HG03558 (cell line): ENCODE measurements at regions not wholly inside any gene's neighbourhood (a gene's known extent, or its start where the extent isn't known, plus 50 kb on each side); places are given as distances from the start of the nearest gene placed in this dataset.

Experiments
- ATAC-seq: cut with Tn5 transposase; IDR thresholded peaks from one replicate; pipeline ENCODE4 v1.9.1; 2021; ENCODE audit warnings: moderate number of reproducible peaks; ENCODE audit not compliant: unreplicated experiment; ENCODE audit errors: extremely low read depth

DNA sequence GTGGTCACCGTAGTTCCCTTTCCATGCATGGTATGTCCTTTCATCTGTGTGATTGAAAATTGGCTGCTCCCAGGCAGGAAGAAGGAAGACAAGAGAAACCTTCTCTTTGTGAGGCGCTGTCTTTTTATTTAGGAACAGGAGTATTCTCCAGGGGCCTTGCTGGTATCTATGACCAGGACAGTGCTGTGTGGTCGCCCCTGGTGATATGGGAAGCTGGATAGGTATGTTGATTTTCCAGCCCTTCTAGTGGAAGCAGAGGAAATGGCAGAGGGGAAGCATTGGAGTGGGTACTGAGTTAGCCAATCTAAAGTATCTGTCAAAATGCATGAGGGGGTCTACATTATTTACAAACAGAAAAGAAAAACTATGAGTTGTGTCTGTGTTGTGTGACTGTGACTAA, 226.6 kb downstream of the MTX2 start:
- no peak for ATAC-seq

DNA sequence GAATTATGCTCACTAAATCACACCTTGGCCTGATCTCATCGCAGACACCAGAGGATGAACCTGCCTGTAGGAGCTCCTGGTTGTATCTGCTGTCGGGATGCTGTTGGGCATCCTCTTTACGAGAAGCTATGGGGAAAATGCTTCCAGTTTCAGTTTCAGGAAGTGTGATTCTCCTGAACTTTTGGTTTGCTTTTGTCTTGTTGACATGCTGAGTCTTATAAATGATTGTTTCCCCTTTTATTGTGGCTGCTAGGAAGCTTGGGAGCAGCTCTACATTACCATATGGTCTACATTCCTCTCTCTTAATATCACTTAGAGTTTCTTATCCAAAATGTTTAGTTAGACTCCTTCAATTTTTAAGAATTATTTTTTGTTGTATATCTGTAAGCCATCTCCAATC, 227.5 kb downstream of the MTX2 start:
- ATAC-seq = no peak

DNA sequence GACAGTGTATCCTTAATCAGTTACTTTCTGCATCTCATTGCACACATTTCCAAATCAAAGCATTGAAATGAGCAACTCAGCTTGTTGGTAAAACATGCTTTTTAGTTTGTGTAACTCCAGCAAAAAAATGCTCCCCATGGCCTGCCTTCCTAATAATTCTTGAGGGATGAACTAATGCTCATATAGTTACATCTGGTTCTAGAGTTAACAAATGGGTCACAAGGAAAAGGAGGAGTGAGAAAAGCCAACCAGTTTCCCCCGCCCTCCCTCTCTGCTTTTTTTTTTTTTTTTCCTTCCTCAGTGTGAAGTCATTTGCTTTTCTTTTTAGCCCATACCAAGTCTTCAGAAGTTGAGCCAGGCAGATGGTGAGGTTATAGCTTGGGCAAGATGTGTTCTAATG, 231.7 kb downstream of the MTX2 start:
- no peak for ATAC-seq

DNA sequence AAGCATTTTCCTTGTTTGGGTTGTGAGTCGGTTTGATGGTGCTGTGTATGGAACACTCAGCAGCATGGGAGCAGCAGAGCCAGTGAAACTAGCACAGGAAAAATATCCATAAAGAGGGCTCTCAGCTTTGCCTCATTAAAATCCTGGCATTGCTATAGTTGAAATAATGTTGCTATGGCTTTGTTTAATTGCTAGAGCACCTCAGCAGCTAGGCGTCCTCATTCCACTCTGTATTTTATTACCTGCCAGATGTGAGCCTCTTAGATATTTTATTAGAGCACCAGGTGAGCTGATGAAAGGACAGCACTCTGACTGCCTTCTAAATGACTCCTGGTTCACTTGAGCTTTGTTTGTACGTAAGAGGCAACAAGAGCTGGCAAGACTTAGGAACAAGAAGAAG, 232.4 kb downstream of the MTX2 start:
- ATAC-seq = no peak

DNA sequence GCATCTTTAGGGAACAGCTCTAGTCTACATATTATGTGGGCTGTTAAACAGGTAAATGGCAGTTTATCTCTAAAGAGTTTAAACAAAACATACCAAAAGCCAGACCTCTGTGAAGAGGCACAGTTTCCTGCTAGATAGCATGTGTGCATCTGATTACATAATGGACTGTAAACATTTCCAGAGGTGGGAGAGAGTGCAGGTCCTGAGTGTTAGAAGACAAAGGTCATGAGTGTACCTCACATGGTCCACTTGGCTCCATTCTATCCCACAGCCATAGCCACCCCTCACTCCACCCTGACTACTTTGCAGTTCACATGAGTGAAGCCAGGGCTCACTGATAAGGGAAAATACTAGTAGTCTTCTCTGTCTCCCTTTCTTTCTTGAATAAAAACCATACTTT, 233.4 kb downstream of the MTX2 start:
- ATAC-seq = no peak

DNA sequence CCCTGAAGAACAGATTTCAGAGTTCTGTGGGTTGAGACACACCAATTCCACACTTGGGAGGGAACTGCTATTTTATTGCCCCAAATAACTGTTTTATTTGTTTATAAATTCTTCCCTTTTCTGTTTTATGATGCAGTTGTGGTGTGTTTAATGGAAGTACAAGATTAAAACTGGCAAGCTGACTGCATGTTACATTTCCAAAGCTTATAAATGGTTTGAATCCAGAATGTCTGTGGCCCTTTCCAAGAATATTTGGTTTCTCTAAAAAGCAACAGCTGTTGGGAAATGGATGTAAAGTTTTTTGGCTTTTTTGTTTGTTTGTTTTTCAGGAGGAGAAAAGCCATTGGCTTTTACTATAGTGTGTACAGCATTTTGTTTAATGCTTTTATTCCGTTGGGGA, 234.5 kb downstream of the MTX2 start:
- ATAC-seq = no peak

DNA sequence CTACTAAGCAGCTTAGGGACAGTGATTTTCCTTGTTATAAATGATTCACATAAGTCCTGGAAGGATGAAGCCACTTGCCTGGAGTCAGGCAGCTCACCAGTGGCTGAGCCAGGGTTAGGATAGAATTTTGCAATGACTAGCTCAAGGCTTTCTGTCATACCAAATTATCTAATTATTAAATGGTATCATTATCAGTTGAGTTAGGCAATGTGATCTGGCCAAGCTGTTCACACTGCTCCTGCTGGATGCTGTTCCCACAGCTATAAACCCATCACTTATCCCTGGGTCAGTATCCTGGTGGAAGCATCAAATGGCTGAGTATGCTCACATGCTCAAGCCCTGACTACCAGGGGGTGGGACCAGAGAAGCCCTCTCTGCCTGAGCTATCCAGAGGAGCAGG, 235.2 kb downstream of the MTX2 start:
- no peak for ATAC-seq

DNA sequence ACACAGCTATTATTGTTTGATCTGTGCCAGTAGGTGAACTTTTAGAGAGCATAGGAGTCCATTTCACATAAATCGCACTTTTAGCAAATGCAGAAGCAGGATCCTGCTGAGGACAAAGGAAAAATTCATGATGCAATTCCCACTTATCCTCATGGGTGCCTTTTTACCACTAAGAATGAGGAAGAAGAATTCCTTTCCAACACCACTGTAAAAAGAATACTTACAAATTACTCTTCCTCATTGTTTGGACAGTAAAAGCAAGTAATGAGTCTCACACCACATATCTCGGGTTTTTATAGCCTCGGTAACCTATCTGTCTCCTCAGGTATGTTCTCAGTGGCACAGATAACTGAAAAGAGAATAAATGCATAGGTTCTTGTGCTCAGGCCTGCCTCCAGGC, 238.5 kb downstream of the MTX2 start:
- no peak for ATAC-seq

DNA sequence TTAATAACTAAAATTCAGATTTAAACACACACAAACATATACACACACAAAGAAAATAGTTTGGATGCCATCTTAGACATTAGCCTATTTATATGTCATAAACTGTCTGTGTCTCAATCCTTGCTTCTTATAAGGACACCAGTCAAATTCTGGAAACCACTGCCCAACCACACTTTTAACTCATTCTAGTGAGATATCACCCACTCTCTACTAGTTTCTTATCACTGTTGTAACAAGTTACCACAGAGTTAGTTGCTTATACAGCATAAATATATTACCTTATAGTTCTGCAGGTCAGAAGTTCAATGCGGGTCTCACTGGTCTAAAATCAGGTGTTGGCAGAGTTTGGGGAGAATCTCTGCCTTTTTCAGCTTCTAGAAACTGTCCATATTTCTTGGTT, 239.1 kb downstream of the MTX2 start:
- ATAC-seq = no peak

DNA sequence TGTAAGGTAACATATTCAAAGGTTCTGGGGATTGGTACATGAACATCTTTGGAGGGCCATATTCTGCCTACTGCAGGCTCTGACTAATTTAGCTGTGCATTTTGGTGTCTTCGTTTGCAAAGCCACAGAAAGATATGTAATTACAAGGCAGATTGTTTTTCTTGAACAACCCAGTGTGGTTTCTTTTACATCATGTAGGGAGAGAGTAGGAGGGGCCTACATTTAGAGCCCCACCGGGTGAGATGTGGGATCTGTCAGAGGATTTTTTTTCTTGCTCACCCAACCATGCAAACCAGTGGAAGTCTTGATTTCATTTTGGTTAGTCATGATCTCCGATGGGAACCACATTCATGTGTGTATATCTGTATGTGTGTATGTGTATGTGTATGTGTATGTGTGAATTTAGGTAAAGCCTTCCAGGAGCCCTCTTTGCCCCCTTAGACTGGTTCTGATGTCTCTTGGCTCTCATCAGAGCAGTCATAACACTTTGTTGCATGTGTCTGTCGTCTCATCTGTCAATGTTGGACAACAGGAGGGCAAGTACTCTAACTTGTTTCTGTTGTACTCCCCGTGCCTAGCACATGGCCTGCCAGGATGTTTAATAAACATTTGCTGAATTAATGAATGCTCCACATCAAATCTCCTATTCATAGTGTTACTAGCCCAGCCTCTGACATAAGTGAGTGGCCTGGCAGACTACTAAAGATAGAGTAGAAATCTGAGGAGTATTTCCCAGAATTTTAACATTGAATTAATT, 239.9 kb downstream of the MTX2 start:
- ATAC-seq = peak; percentile 75

DNA sequence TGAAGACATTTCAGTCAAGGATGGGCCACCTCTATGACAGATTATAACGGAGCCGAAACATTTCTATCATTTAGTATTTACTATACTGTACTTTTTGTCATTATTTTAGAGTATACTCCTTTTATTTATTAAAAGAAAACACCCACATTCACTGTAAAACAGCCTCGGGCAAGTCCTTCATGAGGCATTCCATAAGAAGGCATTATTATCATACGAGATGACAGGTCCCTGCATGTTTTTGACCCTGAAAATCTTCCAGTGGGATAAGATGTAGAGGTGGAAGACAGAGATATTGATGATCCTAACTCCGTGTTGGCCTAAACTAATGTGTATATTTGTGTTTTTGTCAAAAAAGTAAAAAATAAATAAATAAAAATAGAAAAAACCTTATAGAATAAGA, 245.0 kb downstream of the MTX2 start:
- no peak for ATAC-seq

DNA sequence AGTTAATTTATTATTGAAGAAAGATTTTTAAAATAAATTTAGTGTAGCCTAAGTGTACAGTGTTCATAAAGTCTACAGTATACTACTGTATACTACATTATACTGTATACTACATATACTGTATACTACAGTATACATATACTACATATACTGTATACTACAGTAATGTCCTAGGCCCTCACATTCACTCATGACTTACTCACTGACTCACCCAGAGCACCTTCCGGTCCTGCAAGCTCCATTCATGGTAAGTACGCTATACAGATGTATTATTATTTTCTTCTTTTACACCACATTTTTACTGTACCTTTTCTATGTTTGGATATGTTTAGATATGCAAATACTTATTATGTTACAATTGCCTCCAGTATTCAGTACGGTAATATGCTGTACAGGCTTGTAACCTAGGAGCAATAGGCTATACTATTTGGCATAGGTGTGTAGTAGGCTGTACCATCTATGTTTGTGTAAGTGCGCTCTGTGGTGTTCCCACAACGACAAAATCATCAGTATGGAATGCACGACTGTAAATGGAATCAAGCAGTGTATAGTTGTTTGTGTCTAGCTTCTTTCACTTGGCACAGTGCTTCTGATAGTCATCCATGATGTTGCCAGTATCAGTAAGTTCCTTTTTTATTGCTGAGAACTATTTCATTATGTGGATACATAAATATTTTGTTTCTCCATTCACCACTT, 245.7 kb downstream of the MTX2 start:
- ATAC-seq = no peak

DNA sequence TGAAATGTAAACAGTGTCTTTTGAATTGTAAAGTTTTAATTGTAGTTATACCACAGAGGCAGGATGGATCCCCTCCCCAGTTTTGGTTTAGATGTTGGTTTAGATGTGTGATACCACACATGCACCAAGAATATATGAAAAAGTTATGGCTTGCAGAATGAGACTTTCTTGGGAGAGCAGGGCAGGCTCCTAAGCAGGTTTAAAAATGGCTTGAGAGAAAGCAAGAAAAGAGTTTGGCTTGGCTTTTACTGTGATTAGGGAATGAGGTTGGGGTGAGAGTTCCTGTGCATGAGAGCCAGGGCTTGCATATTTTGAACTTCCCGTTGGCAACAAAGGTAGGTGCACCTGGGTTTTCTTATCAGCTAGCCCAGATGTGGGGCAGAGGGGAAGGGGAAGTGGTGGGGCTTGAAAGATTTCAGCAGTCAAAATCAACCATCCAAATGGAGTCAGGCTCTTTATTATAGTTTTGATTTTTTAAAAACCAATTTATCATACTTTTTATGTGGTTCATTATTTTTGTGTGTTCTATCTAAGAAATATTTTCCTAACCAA, 246.9 kb downstream of the MTX2 start:
- no peak for ATAC-seq

DNA sequence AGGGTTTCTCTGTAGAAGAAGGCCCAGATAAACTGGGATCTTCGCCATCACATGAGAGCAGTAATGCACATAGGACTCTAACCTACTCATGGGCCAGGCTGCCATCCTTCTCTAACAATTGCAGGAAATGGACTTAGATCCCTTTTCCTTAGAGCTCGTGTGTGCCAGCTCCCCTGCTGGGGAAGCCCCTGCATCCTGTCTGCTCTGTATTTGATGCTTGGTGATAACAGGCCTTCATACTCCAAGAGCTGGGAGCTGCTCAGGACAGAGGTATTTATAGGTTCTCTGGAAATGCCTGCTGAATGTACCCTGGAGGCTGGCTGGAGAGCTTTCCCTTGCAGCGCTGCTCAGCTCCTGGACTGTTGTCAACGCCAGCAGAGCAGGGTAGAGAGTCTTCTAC, 249.6 kb downstream of the MTX2 start:
- ATAC-seq = no peak

DNA sequence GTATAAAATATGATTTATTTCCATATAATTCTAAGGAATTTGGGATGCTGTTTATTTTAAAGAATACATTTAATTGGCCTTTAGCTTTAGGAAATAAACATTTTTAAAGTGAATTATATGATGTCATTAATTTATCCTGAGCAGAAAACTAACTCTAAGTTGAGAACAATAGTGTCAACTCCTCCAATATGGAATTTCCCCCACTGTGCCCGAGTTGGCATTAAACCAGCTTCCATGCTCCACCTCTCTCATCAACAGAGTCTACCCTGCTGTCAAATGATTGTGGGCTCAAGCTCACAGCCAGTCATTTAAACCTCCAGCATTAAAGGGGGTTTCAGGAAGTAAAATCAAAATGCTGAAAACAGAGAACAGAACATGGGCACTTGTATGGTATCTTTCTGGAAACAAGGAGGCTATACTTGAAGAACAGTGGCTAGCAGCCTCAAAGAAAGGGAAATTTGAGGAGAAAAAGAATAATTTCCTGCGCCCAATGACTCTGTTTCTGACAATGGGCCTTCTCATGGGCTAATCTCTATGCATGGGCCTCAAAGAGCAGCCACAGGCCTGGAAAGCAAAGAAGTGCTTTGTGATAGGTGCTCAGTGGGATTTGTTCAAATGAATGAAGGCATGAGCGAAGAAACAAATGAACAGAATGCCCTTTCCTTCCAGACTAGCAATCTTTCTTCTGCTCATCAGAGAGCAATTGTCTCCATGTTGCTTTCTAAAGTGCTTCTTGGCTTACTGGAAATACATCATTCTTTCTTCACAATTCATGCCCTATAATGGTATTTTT, 252.8 kb downstream of the MTX2 start:
- ATAC-seq = no peak

DNA sequence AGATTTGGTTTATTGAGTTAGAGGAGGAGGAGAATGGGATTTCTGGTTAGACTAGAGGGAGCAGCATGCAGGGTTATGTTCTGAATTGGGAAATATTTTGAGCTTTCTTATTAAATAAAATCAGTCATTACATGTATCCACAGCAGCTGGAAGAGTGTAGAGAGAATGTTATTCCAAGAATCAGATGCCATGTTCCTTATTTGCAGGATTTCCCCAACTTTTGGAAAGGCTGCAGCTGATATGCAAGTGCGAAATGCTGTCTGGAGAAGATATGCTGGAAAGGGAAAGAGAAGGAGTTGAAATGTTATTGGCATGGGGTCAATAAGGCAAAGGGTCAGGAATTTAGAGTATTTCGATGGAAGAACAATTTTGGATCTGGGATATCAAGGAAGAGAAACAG, 255.8 kb downstream of the MTX2 start:
- no peak for ATAC-seq

DNA sequence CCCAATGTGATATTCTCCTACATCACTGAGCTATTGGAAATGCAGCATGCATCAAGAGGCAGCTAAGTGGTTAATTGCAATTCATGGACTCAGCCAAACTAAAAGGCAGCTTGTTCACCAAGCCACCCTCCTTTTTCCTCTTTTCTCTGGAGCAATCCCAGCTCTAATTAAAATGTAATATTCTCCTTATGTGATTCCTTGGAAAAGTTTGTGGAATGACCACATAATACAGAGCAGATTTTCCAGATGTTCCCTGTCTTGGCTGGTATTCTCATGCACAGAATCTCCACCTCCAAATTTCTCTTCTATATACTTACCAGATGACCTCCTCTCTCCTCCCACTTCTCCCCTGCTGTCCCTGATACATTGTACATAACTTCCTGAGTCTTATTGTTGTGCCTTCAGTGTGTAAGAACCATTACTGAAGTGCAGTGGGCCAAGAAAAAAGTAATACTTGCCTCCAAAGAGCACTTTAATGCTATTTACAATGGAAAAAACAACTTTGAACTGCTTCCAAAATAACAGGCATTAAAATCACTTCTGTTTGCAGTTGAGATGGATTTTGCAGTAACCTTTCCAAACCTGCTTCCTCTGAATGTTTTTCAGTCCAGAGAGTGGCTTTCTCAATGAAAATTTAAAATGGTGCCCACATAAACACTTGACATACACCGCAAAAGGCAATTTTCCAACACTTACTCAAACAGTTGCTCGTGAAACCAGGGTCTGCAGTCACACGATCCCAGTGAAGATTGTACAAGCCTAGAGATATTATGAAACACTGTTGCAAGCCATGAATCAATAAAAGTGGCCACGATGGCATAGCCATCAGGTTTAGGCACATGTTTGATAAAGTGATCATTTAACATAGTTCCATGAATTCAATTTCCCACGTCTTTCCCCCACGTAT, 258.0 kb downstream of the MTX2 start:
- ATAC-seq = no peak

DNA sequence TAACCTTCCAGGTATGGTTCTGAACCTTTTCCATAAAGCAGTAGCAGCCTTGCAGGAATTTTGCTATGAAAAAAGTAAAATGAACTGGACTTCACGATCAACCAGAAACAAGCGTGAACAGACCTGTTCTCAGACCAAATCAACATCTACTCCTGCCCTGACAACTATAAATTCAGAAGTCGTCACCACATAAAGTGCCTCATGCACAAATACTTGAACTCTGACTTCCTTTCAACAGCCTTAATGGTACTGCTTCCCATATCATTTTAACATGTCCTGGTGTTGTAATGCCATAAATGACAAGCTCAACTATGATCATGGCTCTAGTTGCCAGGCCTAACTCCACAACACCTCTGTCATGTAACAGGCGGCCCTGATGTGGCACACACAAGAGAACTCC, 262.4 kb downstream of the MTX2 start:
- ATAC-seq = no peak

DNA sequence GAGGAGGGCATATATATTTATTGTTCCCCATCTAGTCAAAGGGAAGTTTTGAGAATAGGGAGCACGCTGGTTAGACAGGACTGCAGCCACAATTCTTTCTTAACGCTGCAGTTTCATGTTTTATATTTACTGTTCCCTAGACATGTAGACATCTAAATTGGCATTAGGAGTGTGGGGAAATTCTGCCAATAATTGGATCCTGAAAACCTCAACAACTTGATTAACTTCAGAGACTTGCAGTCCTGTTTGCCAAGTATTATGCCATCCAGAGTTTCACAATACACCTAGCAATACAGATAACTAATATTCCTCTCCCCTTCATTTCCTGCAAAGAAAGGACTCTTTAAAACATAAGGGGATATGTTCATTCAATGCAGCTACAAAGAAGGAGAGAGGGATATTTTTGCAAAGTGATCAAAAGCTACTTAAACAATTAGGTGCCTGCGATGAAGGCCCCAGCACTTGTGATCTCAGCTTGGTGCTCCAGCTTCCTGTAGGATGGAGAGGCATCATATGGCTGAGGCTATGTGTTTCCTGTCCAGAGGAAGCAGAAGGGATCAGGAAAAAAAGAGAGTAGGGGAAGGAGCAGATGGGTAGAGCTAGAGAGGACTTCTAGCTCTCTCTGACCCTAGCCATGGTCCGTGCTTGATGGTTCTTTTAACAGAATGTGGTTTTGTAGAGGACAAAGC, 264.4 kb downstream of the MTX2 start:
- no peak for ATAC-seq
